Upper lobe of left lung (tissue), 4 donors: ENCODE measurements at regions not wholly inside any gene's neighbourhood (a gene's known extent, or its start where the extent isn't known, plus 50 kb on each side); places are given as distances from the start of the nearest gene placed in this dataset.
"Not testable (repeated sequence)": the region's sequence is repeated elsewhere in the genome, so short reads cannot be mapped to it uniquely, and the experiment has no call there.

Source experiments
- EP300 ChIP-seq, 4 donors: sonication (generic); formaldehyde crosslinking; IDR thresholded peaks; one replicate each; pipeline ENCODE4 v1.5.1; 2017; ENCODE audit warnings: antibody characterized with exemption in 4 of 4, control low read depth in 2 of 4
- TF ChIP-seq, protein P1 (sequence below), 6 experiments: fragments of 450-650 bp in 4 of 6; fragments of 200-600 bp in 2 of 6; sonication (generic) in 2 of 6; IDR thresholded peaks; one replicate each; pipeline ENCODE4 v1.5.1; 2016 to 2019; ENCODE audit warnings: antibody characterized with exemption in 6 of 6

- not testable (repeated sequence) for TF ChIP-seq EP300 (IDR thresholded peaks at IDR 0.05)
- TF ChIP-seq, protein P1, sequence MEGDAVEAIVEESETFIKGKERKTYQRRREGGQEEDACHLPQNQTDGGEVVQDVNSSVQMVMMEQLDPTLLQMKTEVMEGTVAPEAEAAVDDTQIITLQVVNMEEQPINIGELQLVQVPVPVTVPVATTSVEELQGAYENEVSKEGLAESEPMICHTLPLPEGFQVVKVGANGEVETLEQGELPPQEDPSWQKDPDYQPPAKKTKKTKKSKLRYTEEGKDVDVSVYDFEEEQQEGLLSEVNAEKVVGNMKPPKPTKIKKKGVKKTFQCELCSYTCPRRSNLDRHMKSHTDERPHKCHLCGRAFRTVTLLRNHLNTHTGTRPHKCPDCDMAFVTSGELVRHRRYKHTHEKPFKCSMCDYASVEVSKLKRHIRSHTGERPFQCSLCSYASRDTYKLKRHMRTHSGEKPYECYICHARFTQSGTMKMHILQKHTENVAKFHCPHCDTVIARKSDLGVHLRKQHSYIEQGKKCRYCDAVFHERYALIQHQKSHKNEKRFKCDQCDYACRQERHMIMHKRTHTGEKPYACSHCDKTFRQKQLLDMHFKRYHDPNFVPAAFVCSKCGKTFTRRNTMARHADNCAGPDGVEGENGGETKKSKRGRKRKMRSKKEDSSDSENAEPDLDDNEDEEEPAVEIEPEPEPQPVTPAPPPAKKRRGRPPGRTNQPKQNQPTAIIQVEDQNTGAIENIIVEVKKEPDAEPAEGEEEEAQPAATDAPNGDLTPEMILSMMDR (IDR thresholded peaks at IDR 0.05) = not testable (repeated sequence)
Measured at GRCh38 chr14:19340976-19341375, 93.2 kb downstream of the POTEG start.
